CD4-positive, CD25-positive, alpha-beta regulatory T cell (primary cell): ENCODE measurements at regions not wholly inside any gene's neighbourhood (a gene's known extent, or its start where the extent isn't known, plus 50 kb on each side); places are given as distances from the start of the nearest gene placed in this dataset.

Source experiments
- ATAC-seq, 2 donors: fragments of 150-1000 bp; cut with Tn5 transposase; one replicate each; pipeline ENCODE4 v1.10.0; 2021; ENCODE audit warnings: low read depth in 2 of 2, moderate number of reproducible peaks in 2 of 2, moderate library complexity in 1 of 2
- DNase-seq, 3 donors: peaks; one replicate each; pipeline versions ENCODE4 v3.0.0 to v3.0.0-alpha.2; 2012 to 2022; ENCODE audit warnings: mixed read lengths in 1 of 3
- H3K27ac ChIP-seq: one replicate; pipeline ENCODE4 v1.7.0; 2013; ENCODE audit warnings: mild to moderate bottlenecking, low read length; ENCODE audit not compliant: insufficient read depth, poor library complexity, severe bottlenecking
- H3K27me3 ChIP-seq: one replicate; pipeline ENCODE4 v1.7.0; 2013; ENCODE audit warnings: low read length; ENCODE audit not compliant: control insufficient read depth, insufficient read depth
- H3K36me3 ChIP-seq: one replicate; pipeline ENCODE4 v1.7.0; 2013; ENCODE audit warnings: mild to moderate bottlenecking, low read length, moderate library complexity; ENCODE audit not compliant: control insufficient read depth, insufficient read depth
- H3K4me1 ChIP-seq: 2 replicates; pipeline ENCODE4 v1.7.0; 2013; ENCODE audit warnings: mild to moderate bottlenecking, low read length; ENCODE audit not compliant: insufficient read depth, control insufficient read depth, poor library complexity, severe bottlenecking
- H3K4me3 ChIP-seq: one replicate; pipeline ENCODE4 v1.7.0; 2013; ENCODE audit warnings: low read depth, mild to moderate bottlenecking, low read length, moderate library complexity
- H3K9me3 ChIP-seq, 2 experiments: 1 replicate in 1 of 2; 2 replicates in 1 of 2; pipeline ENCODE4 v1.7.0; 2013; ENCODE audit warnings: low read length in 2 of 2, mild to moderate bottlenecking in 1 of 2, moderate library complexity in 1 of 2; ENCODE audit not compliant: control insufficient read depth in 2 of 2
- H3K27ac Mint-ChIP-seq, 3 donors: one replicate each; pipeline ENCODE4 v1.8.0; 2020 to 2022; ENCODE audit warnings: mild to moderate bottlenecking in 3 of 3, mixed read lengths in 3 of 3, moderate library complexity in 2 of 3
- H3K27me3 Mint-ChIP-seq: one replicate; pipeline ENCODE4 v1.8.0; 2022; ENCODE audit warnings: mild to moderate bottlenecking, mixed read lengths
- H3K36me3 Mint-ChIP-seq: one replicate; pipeline ENCODE4 v1.8.0; 2020; ENCODE audit warnings: mixed read lengths
- H3K4me1 Mint-ChIP-seq, 4 donors: one replicate each; pipeline ENCODE4 v1.8.0; 2020 to 2022; ENCODE audit warnings: mixed read lengths in 4 of 4, mild to moderate bottlenecking in 1 of 4
- H3K4me3 Mint-ChIP-seq, 4 donors: one replicate each; pipeline ENCODE4 v1.8.0; 2020 to 2022; ENCODE audit warnings: mild to moderate bottlenecking in 4 of 4, mixed read lengths in 4 of 4, moderate library complexity in 3 of 4
- H3K9me3 Mint-ChIP-seq, 7 donors: one replicate each; pipeline ENCODE4 v1.8.0; 2020 to 2022; ENCODE audit warnings: mixed read lengths in 7 of 7, mild to moderate bottlenecking in 3 of 7, moderate library complexity in 2 of 7

DNA sequence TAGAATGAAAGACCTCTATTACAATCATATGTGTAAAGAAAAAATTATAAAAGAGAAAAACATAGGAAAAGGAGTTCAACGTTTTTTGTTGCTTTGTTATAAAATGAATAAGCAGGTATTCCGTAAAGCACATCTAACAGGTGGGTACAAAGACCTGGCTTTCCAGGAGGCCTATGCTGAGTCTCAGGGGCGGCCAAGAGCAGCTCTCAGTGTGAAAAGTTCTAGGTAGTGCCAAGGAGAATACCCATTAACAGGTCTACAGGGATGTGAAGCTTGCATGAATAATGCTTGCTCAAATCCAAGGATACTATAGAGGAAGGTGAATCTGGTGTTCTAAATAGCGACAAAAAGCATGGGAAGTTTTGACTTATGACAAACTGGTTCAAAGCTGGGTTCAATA, 944.4 kb downstream of the PDHA2 start:
- Mint-ChIP-seq H3K9me3 (peaks cover 0 to 11% (median 3%) of the 10 kb centered on the region in 7 donors), H3K36me3 (no peaks in the 10 kb centered on the region), H3K4me3 (no peak overlapping the region), H3K4me1 (no peaks in the 10 kb centered on the region), H3K27ac (no peak overlapping the region), H3K27me3 (no peaks in the 10 kb centered on the region)
- H3K27ac ChIP-seq, result no peak overlapping the region
- ATAC-seq (no peak), DNase-seq (no peak)
- H3K4me1 ChIP-seq, result no peaks in the 10 kb centered on the region
- no peaks in the 10 kb centered on the region for H3K9me3 ChIP-seq
- no peaks in the 10 kb centered on the region for H3K27me3 ChIP-seq
- H3K4me3 ChIP-seq, result no peak overlapping the region
- H3K36me3 ChIP-seq, result no peaks in the 10 kb centered on the region

DNA sequence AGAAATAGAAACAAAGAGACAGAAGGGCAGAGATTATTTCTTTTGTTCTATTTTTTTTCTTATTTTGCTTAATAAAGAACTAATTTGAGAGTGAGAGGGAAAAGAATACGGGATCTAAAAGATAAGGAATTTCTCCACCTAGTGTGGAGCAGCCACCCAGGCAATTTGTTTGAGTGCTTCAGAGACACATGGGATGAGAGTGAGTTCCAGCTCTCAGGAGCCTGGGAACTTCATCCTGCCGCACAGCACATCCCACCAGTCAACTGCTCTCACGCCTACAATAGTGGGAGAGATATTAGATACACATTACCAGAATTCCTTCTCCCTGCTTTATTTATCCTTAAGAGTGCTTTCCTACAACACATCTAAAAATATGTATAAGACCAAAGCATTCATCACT, 946.4 kb downstream of the PDHA2 start:
- H3K27me3 ChIP-seq, result no peaks in the 10 kb centered on the region
- Mint-ChIP-seq H3K9me3 (peaks cover 0 to 11% (median 2%) of the 10 kb centered on the region in 7 donors), H3K36me3 (no peaks in the 10 kb centered on the region), H3K27ac (no peak overlapping the region), H3K27me3 (no peaks in the 10 kb centered on the region), H3K4me3 (no peak overlapping the region), H3K4me1 (no peaks in the 10 kb centered on the region)
- H3K27ac ChIP-seq, result no peak overlapping the region
- no peak for ATAC-seq
- H3K9me3 ChIP-seq, result no peaks in the 10 kb centered on the region
- no peak overlapping the region for H3K4me3 ChIP-seq
- no peaks in the 10 kb centered on the region for H3K36me3 ChIP-seq
- H3K4me1 ChIP-seq, result no peaks in the 10 kb centered on the region
- DNase-seq, result no peak

DNA sequence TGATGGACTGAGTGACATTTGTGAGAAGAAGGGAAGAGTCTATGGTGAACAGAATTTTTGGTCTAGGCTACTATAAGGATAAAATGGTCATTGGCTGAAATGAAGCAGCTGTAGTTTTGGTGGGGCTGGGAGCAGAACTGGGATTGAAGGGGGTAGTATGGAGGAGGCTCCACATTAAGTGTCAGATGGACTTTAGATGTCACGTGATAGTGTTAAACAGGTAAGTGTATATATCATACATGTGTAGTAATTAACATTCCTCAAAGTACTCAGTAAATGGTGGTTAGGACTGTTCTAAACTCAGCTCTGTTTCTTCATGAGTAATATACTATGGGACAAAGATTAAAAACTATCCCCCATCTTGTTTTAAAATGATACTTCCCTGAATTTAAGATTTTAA, 947.9 kb downstream of the PDHA2 start:
- no peak overlapping the region for H3K27ac ChIP-seq
- ATAC-seq (no peak), DNase-seq (no peak)
- no peaks in the 10 kb centered on the region for H3K36me3 ChIP-seq
- Mint-ChIP-seq H3K4me1 (no peaks in the 10 kb centered on the region), H3K27ac (no peak overlapping the region), H3K36me3 (no peaks in the 10 kb centered on the region), H3K9me3 (peaks cover 0 to 12% (median 3%) of the 10 kb centered on the region in 7 donors), H3K4me3 (no peak overlapping the region), H3K27me3 (no peaks in the 10 kb centered on the region)
- H3K4me3 ChIP-seq, result no peak overlapping the region
- H3K4me1 ChIP-seq, result no peaks in the 10 kb centered on the region
- no peaks in the 10 kb centered on the region for H3K27me3 ChIP-seq
- no peaks in the 10 kb centered on the region for H3K9me3 ChIP-seq

DNA sequence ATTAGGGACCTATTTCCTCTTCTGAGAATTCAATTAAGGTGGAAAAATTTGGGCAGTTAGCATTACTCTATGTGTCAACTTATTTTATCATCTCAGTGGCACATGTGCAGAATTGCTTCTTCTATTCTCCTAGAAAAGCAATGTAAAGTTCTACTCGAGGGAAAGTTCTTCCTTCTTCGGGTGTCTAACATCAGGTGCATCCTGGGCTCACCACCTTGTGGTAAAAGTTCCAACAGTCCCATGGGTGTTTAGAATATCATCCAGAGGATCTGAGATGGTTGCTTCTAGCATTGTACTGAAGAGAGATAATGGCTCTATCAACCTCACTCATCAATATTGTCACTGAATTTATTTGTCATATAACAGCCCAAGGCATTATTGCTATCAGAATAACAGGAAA, 969.7 kb downstream of the PDHA2 start:
- no peaks in the 10 kb centered on the region for H3K27me3 ChIP-seq
- peaks cover 0 to 10% (median 0%) of the 10 kb centered on the region in 7 donors for H3K9me3 Mint-ChIP-seq
- H3K27ac Mint-ChIP-seq, result no peak overlapping the region
- no peak overlapping the region for H3K4me3 ChIP-seq
- H3K4me1 Mint-ChIP-seq, result no peaks in the 10 kb centered on the region
- H3K4me3 Mint-ChIP-seq, result no peak overlapping the region
- H3K4me1 ChIP-seq, result no peaks in the 10 kb centered on the region
- no peaks in the 10 kb centered on the region for H3K9me3 ChIP-seq
- no peaks in the 10 kb centered on the region for H3K27me3 Mint-ChIP-seq
- no peak overlapping the region for H3K27ac ChIP-seq
- H3K36me3 Mint-ChIP-seq, result no peaks in the 10 kb centered on the region
- no peaks in the 10 kb centered on the region for H3K36me3 ChIP-seq
- no peak for ATAC-seq
- no peak for DNase-seq

DNA sequence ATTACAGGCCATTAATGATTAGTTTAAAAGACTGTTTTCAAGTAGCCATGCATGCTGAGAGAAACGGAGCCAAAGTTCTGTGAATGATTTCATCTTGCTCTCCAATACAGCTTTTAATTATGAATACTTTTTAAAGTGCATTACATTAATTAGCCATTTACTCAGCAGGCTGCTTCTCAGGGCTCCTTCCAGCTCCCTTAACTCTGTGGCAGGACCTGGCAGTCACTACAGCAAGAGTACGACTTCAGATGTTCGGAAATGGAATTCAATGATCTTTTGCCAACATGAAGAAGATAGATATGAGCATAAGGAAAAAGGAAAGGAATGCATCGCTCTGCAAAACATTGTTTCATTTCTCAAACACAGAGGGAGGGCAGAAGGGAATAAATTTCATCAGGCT, 987.2 kb downstream of the PDHA2 start:
- ATAC-seq (no peak), DNase-seq (no peak)
- Histone ChIP-seq H3K27ac (no peak overlapping the region), H3K9me3 (no peaks in the 10 kb centered on the region), H3K4me3 (no peak overlapping the region), H3K4me1 (no peaks in the 10 kb centered on the region), H3K36me3 (no peaks in the 10 kb centered on the region), H3K27me3 (no peaks in the 10 kb centered on the region)
- Mint-ChIP-seq H3K4me1 (no peaks in the 10 kb centered on the region), H3K9me3 (peaks cover 0 to 4% (median 3%) of the 10 kb centered on the region in 7 donors), H3K4me3 (no peak overlapping the region), H3K27ac (no peak overlapping the region), H3K27me3 (no peaks in the 10 kb centered on the region), H3K36me3 (no peaks in the 10 kb centered on the region)

DNA sequence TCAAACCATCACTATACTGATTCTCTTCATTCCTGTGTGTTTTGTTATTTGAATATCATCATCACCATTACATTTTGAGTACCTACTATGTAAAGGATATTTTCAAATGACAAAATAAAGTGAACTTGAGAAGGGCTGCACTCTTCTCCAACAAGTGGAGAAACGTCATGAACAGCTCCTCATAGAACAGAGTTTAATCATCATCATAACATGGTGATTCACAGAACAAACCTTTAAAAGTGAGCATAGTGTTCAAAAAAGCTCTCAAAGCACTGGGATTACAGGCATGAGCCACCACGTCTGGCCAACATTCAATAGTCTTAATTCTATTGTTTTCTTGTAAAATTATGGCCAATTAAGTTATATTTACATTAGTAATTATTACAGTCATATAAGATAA, 993.9 kb downstream of the PDHA2 start:
- H3K4me1 ChIP-seq, result no peaks in the 10 kb centered on the region
- no peak overlapping the region for H3K4me3 ChIP-seq
- DNase-seq (no peak), ATAC-seq (no peak)
- H3K27ac ChIP-seq, result no peak overlapping the region
- no peaks in the 10 kb centered on the region for H3K9me3 ChIP-seq
- Mint-ChIP-seq H3K27me3 (no peaks in the 10 kb centered on the region), H3K36me3 (no peaks in the 10 kb centered on the region), H3K4me3 (no peak overlapping the region), H3K9me3 (peaks cover 0 to 11% (median 3%) of the 10 kb centered on the region in 7 donors), H3K4me1 (no peaks in the 10 kb centered on the region), H3K27ac (no peak overlapping the region)
- H3K27me3 ChIP-seq, result no peaks in the 10 kb centered on the region
- no peaks in the 10 kb centered on the region for H3K36me3 ChIP-seq

DNA sequence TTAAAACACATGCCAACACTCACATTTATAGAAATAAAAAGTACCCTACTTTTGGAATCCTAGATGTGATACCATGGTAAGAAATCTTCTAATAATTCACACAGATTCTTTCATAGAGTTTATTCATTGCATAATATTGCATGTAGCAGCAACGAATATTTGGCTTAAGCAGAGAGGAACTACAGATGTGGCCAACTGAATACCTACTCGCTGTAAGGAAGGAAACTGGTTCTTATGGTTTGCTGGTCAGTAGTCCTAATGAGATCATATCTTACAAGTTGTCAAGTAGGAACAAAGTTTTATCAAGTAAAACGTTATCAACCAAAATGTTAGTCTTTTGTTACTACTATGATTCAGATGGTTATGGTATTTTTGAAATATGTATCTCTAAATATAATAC, 996.1 kb downstream of the PDHA2 start:
- H3K36me3 ChIP-seq, result no peaks in the 10 kb centered on the region
- no peak overlapping the region for H3K27ac Mint-ChIP-seq
- H3K27me3 Mint-ChIP-seq, result no peaks in the 10 kb centered on the region

DNA sequence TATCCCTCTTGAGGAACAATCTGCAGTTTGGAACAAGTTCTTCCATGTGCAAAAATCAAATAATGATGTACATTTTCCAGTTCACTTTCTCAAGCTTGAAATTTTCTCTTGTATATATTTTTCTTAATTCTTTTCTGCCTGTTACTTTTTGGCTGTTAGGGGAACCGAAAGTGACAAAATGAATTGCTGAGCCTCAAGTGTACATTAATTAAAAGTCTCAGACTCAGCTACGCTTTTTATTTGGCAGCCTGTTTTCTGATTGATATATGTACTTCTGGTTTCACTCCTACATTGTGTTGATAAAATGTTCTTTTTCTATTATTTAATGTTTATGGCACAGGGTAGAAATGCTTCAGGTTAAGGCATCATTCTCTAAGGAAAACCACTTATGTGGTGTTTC, 999.5 kb downstream of the PDHA2 start:
- Histone ChIP-seq H3K36me3 (no peaks in the 10 kb centered on the region), H3K4me1 (no peaks in the 10 kb centered on the region), H3K27ac (no peak overlapping the region), H3K27me3 (no peaks in the 10 kb centered on the region), H3K9me3 (no peaks in the 10 kb centered on the region), H3K4me3 (no peak overlapping the region)
- Mint-ChIP-seq H3K27ac (no peak overlapping the region), H3K4me1 (no peaks in the 10 kb centered on the region), H3K27me3 (no peaks in the 10 kb centered on the region), H3K36me3 (no peaks in the 10 kb centered on the region), H3K9me3 (peaks cover 0 to 12% (median 0%) of the 10 kb centered on the region in 7 donors), H3K4me3 (no peak overlapping the region)
- ATAC-seq (no peak), DNase-seq (no peak)

More for the DNA sequence above, 996.1 kb downstream of the PDHA2 start:
- H3K4me3 ChIP-seq, result no peak overlapping the region
- H3K9me3 Mint-ChIP-seq, result peaks cover 0 to 6% (median 2%) of the 10 kb centered on the region in 7 donors
- no peak for ATAC-seq
- no peak for DNase-seq
- no peaks in the 10 kb centered on the region for H3K4me1 Mint-ChIP-seq
- no peaks in the 10 kb centered on the region for H3K9me3 ChIP-seq
- H3K4me1 ChIP-seq, result no peaks in the 10 kb centered on the region
- no peaks in the 10 kb centered on the region for H3K36me3 Mint-ChIP-seq
- no peaks in the 10 kb centered on the region for H3K27me3 ChIP-seq
- no peak overlapping the region for H3K27ac ChIP-seq
- no peak overlapping the region for H3K4me3 Mint-ChIP-seq
